ENCODE measurements at regions not wholly inside any gene's neighbourhood (a gene's known extent, or its start where the extent isn't known, plus 50 kb on each side); places are given as distances from the start of the nearest gene placed in this dataset.

DNA sequence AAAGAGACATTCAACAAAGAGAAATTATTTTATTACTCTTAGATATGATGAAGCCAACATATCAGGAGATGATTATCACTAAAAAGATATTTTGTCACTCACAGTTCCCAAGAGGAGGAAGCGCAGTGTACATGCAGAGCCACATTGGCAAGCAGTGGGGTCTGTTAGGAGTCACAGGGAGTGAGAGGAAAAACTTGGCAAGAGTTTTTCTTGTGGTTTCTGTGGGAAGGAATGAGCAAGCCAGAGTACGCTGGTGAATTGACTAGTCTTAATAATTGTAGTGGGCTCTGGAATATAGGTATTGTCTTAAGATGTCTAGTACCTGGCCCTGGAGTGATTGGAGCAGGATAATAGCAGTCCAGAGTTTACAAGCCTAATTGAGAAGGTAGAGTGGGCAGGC, 1095.2 kb downstream of the GRIK2 start:
- TF ChIP-seq GATA3 (IDR thresholded peaks at IDR 0.05; ENCODE audit: low read depth, low read length) = no peak
- TF ChIP-seq GATA2 (IDR thresholded peaks at IDR 0.05; ENCODE audit: low read depth, low read length) = no peak

Measured in SH-SY5Y (cell line).